Epithelial cell of esophagus (primary cell): ENCODE measurements at regions not wholly inside any gene's neighbourhood (a gene's known extent, or its start where the extent isn't known, plus 50 kb on each side); places are given as distances from the start of the nearest gene placed in this dataset.

Experiments
- DNase-seq: peaks from one replicate; pipeline ENCODE4 v3.0.0; 2010; ENCODE audit warnings: low read depth
- H3K4me3 ChIP-seq: 2 replicates; pipeline ENCODE4 v1.5.1; 2011; ENCODE audit warnings: mild to moderate bottlenecking, low read length, control low read depth
- TF ChIP-seq, protein P1 (sequence below): IDR thresholded peaks from 2 replicates; pipeline ENCODE4 v1.5.1; 2011; ENCODE audit warnings: low read depth, mild to moderate bottlenecking, low read length, control low read depth, inconsistent platforms; ENCODE audit not compliant: insufficient read depth; ENCODE audit errors: missing control alignments

GRCh38 chr2:203799908-203800307 lies 67.7 kb upstream of the CTLA4 start:
- TF ChIP-seq, protein P1, sequence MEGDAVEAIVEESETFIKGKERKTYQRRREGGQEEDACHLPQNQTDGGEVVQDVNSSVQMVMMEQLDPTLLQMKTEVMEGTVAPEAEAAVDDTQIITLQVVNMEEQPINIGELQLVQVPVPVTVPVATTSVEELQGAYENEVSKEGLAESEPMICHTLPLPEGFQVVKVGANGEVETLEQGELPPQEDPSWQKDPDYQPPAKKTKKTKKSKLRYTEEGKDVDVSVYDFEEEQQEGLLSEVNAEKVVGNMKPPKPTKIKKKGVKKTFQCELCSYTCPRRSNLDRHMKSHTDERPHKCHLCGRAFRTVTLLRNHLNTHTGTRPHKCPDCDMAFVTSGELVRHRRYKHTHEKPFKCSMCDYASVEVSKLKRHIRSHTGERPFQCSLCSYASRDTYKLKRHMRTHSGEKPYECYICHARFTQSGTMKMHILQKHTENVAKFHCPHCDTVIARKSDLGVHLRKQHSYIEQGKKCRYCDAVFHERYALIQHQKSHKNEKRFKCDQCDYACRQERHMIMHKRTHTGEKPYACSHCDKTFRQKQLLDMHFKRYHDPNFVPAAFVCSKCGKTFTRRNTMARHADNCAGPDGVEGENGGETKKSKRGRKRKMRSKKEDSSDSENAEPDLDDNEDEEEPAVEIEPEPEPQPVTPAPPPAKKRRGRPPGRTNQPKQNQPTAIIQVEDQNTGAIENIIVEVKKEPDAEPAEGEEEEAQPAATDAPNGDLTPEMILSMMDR, result no peak
- no peak overlapping the region for H3K4me3 ChIP-seq
- no peak for DNase-seq

DNA sequence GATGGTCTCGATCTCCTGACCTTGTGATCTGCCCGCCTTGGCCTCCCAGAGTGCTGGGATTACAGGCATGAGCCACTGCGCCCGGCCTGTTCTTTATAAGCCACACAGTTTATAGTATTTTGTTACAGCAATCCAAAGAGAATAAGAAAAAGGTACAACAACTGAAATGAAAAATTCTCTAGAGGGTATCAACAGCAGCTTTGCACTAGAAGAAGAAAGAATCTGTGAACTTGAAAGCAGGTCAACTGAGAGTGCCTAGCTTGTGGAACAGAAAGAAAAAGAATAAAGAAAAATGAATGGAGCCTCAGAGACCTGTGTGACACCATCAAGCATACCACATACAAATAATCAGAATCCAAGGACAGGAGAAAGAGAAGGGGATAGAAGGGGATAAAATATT lies 66.8 kb upstream of the CTLA4 start:
- no peak for DNase-seq
- H3K4me3 ChIP-seq, result no peak overlapping the region
- TF ChIP-seq, protein P1, result no peak

DNA sequence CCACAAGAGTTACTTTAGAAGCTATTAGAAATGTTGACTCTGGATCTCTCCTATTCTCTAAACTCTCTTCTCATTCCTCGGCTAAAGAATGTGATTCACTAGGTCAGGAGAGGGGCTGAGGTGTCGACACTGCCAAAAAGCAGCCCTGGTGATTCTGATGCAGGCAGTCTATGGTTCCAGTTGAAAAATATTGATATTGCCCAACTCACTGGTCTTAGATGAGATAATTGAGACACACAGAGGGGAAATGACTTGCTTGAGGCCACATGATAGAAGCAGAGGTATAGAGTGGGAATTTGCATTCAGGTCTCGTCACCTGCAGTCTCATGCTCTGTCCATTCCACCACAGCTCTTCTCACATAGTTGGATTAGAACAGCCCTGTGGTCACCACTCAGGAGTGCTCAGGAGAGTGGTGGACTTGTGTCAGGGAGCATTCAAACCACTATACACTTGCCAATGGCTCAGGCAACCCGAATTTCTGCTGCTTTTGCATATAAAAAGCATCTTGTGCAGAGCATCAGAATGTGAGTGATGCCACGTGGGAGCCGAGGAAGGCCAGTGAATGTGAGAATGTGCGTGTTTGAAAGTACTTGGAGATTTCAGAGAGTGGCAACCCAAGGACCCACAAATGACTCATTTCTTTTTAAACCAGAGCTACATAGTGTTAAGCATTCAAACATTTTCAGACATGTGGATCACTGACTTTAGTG lies 65.1 kb upstream of the CTLA4 start:
- DNase-seq, result no peak
- no peak overlapping the region for H3K4me3 ChIP-seq

DNA sequence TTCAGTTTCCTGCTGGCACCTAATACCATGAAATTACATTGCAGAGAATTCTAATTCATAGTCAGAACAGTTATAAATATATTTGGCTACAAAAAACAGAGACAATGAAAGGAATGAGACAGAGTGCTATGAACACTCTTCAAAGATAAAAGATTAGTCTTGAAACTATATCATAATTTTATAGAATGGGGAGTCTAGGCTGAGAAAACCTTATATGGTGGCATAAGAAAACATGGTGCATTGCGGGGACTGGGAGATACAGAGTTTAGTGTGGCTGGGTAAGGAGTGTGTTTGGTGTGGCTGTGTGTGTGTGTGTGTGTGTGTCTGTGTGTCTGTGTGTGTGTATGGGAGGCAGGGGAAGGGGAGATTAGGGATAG lies 64.5 kb upstream of the CTLA4 start:
- H3K4me3 ChIP-seq, result no peak overlapping the region
- TF ChIP-seq, protein P1, result no peak
- no peak for DNase-seq

More for the DNA sequence above, 65.1 kb upstream of the CTLA4 start:
- TF ChIP-seq, protein P1, result no peak

DNA sequence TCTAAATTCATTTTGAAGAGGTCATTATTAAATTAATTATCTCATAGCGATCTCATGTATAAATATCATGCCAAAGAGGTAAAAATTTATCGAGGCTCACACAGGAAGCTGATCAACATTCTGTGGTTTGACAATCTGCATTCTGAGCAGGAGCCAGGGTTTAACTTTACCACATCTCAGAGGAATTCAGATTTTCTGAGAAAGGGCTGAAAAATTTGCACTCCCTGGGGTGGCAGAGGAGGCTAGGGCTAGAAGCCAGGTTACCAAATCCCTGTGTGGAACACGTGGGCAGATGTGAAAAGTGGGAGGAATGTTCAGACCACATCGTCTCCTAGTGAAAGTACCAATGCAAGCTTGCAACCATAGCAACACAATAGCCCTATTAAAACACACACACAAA lies 63.5 kb upstream of the CTLA4 start:
- DNase-seq, result no peak
- TF ChIP-seq, protein P1, result no peak
- H3K4me3 ChIP-seq, result no peak overlapping the region

DNA sequence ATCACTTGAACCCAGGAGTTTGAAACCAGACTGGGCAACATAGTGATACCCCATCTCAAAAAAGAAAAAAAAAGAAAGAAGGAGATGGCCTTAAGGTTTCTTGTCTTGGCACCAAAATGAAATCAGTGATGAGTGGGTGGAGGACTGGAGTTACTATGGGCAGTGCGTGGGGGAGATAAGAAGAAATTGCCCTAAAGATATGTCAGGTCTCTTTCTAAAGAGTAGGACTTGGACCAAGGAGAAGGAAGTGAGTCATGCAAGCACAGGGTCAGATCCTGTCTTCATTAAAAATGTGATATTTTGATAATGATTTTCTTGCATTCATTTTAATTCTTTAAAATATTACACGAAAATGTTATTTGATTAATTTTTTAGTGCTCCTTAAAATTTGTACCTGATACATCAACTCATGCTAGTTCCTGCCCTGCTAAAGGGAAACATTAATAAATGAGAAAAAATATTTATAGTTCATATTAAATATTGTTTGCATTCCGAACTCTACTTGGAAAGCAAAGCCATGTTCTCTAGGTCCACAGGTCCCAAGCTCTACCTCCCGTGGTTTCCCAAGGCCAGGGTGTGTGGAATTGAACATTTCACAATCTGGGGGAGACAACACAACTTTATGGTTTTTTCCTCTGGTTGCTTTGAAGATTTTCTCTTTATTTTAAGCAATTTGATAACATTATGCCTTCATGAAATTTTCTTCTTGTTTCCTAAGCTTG lies 62.6 kb upstream of the CTLA4 start:
- H3K4me3 ChIP-seq, result no peak overlapping the region
- TF ChIP-seq, protein P1, result no peak
- DNase-seq, result no peak
